ENCODE measurements at regions not wholly inside any gene's neighbourhood (a gene's known extent, or its start where the extent isn't known, plus 50 kb on each side); places are given as distances from the start of the nearest gene placed in this dataset.

DNA sequence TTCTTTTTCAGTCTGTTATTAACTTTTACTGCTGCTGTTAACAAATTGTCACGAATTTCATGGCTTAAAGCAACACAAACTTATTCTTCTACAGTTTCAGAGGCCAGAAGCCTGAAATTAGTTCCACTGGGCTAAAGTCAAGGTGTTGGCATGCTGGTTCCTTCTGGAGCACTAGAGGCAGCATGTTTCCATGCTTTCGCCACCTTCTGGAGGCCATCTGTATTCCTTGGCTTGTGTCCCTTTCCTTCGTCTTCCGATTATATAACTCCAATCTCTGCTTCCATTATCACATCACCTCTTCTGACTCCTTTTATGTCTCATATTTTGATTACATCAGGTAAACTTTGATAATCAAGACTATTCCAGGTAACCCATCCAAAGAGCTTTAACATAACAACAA, 1742.1 kb downstream of the BRINP3 start:
- no peak for TF ChIP-seq POLR2A (IDR thresholded peaks at IDR 0.05)
- TF ChIP-seq, protein P1, sequence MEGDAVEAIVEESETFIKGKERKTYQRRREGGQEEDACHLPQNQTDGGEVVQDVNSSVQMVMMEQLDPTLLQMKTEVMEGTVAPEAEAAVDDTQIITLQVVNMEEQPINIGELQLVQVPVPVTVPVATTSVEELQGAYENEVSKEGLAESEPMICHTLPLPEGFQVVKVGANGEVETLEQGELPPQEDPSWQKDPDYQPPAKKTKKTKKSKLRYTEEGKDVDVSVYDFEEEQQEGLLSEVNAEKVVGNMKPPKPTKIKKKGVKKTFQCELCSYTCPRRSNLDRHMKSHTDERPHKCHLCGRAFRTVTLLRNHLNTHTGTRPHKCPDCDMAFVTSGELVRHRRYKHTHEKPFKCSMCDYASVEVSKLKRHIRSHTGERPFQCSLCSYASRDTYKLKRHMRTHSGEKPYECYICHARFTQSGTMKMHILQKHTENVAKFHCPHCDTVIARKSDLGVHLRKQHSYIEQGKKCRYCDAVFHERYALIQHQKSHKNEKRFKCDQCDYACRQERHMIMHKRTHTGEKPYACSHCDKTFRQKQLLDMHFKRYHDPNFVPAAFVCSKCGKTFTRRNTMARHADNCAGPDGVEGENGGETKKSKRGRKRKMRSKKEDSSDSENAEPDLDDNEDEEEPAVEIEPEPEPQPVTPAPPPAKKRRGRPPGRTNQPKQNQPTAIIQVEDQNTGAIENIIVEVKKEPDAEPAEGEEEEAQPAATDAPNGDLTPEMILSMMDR (IDR thresholded peaks at IDR 0.05): no peak
- no peak for TF ChIP-seq POLR2AphosphoS5 (IDR thresholded peaks at IDR 0.05)

Measured in sigmoid colon (tissue), 4 donors.